ENCODE measurements at regions not wholly inside any gene's neighbourhood (a gene's known extent, or its start where the extent isn't known, plus 50 kb on each side); places are given as distances from the start of the nearest gene placed in this dataset.

DNA sequence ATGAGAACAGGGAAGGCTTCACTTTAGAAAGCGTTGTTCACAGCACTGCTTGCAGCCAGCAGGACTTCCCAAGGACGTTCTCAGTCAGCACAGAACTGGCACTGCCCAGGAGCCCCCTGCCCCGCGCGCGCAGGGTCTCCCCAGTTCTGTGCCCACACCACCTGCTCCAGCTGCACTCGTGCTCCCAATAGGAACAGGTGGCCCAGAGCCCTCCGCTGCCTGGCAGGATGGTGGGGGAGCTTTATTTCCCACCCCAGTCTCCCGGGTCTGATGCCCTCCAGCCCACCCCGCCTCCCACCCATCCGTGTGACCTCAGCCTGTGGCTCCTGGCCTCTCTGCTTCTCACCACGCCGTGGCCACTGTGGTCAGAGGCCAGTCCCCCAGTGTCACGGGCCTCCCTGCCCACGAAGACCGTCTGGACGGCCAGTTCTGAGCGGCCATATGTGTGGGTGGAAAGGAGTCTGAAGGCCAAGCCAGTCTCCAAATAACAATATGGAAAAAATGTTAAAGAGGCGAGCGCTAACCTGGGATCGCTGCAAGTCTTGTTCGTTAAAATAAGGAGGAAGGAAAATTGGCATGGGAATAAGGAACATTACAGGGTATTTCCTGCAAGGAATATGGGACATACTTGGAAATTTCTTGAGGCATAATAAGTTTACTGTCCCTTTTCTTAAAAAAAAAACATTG, 54.6 kb upstream of the PCSK6 start:
- TF ChIP-seq, protein P1, sequence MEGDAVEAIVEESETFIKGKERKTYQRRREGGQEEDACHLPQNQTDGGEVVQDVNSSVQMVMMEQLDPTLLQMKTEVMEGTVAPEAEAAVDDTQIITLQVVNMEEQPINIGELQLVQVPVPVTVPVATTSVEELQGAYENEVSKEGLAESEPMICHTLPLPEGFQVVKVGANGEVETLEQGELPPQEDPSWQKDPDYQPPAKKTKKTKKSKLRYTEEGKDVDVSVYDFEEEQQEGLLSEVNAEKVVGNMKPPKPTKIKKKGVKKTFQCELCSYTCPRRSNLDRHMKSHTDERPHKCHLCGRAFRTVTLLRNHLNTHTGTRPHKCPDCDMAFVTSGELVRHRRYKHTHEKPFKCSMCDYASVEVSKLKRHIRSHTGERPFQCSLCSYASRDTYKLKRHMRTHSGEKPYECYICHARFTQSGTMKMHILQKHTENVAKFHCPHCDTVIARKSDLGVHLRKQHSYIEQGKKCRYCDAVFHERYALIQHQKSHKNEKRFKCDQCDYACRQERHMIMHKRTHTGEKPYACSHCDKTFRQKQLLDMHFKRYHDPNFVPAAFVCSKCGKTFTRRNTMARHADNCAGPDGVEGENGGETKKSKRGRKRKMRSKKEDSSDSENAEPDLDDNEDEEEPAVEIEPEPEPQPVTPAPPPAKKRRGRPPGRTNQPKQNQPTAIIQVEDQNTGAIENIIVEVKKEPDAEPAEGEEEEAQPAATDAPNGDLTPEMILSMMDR (IDR thresholded peaks at IDR 0.05), result no peak
- no peak for TF ChIP-seq ZFX (IDR thresholded peaks at IDR 0.05; ENCODE audit: borderline replicate concordance)
